HepG2 (cell line): ENCODE measurements at regions not wholly inside any gene's neighbourhood (a gene's known extent, or its start where the extent isn't known, plus 50 kb on each side); places are given as distances from the start of the nearest gene placed in this dataset.

Experiments
- ATAC-seq: fragments of 200-7000 bp; cut with Tn5 transposase; 3 replicates; pipeline ENCODE4 v1.9.1; 2020; ENCODE audit warnings: mild to moderate bottlenecking, moderate library complexity
- BruUV-seq: library from RNA; stranded (reverse); fragments of 400-500 nt; replicated peaks from 2 replicates; lab custom pipeline; 2021; lab: Mats Ljungman, UMichigan
- CTCF ChIA-PET: fragments of 300-600 bp; formaldehyde crosslinking; extraction: SDS; loops from one replicate; lab custom pipeline; 2021; ENCODE audit warnings: low total read pairs, inconsistent platforms, low intra/inter-chr PET ratio; lab: Yijun Ruan, JAX
- POLR2A ChIA-PET: fragments of 350-600 bp; sonication (Branson Sonifier 250); formaldehyde crosslinking; loops from one replicate; lab custom pipeline; 2020; ENCODE audit warnings: antibody characterized with exemption, inconsistent platforms; lab: Yijun Ruan, JAX
- DNase-seq: peaks from one replicate; pipeline ENCODE4 v3.0.0-alpha.2; 2015; ENCODE audit warnings: low spot score
- FAIRE-seq: peaks from 3 replicates; lab custom pipeline; 2011; peaks lifted over from hg19 to GRCh38; lab: Jason Lieb, UNC
- H2AFZ ChIP-seq: one replicate; pipeline ENCODE4 v1.6.1; 2011; ENCODE audit warnings: low read length, inconsistent platforms
- H3K27ac ChIP-seq: fragments of 300-600 bp; 3 replicates; pipeline ENCODE4 v1.8.0; 2011; ENCODE audit warnings: mixed run types, mild to moderate bottlenecking, mixed read lengths, low read length, inconsistent platforms; ENCODE audit not compliant: insufficient read depth; ENCODE audit errors: extremely low read length
- H3K27me3 ChIP-seq, 2 experiments: fragments of 200-600 bp in 1 of 2; 2 replicates in 1 of 2; 3 replicates in 1 of 2; pipeline versions ENCODE4 v1.6.0 to v1.8.0; 2011; ENCODE audit warnings: low read length in 2 of 2, mild to moderate bottlenecking in 2 of 2, moderate library complexity in 2 of 2, inconsistent platforms in 1 of 2; ENCODE audit not compliant: insufficient read depth in 2 of 2, control insufficient read depth in 1 of 2
- H3K36me3 ChIP-seq, 2 experiments: fragments of 200-600 bp in 1 of 2; replicated peaks in 1 of 2; 2 replicates in 1 of 2; 3 replicates in 1 of 2; pipeline versions ENCODE4 v1.5.1 to v1.8.0; 2011; ENCODE audit warnings: low read length in 2 of 2, inconsistent platforms in 1 of 2; ENCODE audit not compliant: insufficient read depth in 2 of 2, control insufficient read depth in 1 of 2
- H3K4me1 ChIP-seq: 2 replicates; pipeline ENCODE4 v1.5.1; 2012; ENCODE audit warnings: low read length, inconsistent platforms; ENCODE audit not compliant: insufficient read depth
- H3K4me2 ChIP-seq: 2 replicates; pipeline ENCODE4 v1.6.0; 2011; ENCODE audit warnings: low read depth, low read length, inconsistent platforms
- H3K4me3 ChIP-seq, 3 experiments: fragments of 200-600 bp in 1 of 3; sonication (generic), shearing (Covaris generic) in 1 of 3; replicated peaks in 1 of 3; 2 replicates each; pipeline ENCODE4 v1.5.1; 2011 to 2016; ENCODE audit warnings: low read length in 3 of 3, inconsistent platforms in 2 of 3, low read depth in 2 of 3, mild to moderate bottlenecking in 2 of 3, control low read depth in 1 of 3, mixed read lengths in 1 of 3; ENCODE audit not compliant: insufficient read depth in 1 of 3
- H3K79me2 ChIP-seq: one replicate; pipeline ENCODE4 v1.6.1; 2011; ENCODE audit warnings: low read length, inconsistent platforms; ENCODE audit not compliant: insufficient read depth
- H3K9ac ChIP-seq: 2 replicates; pipeline ENCODE4 v1.6.0; 2011; ENCODE audit warnings: mild to moderate bottlenecking, low read depth, low read length, inconsistent platforms; ENCODE audit not compliant: insufficient read depth
- H3K9me3 ChIP-seq: 2 replicates; pipeline ENCODE4 v1.5.1; 2012; ENCODE audit warnings: mild to moderate bottlenecking, low read length
- H4K20me1 ChIP-seq: 2 replicates; pipeline ENCODE4 v1.6.0; 2011; ENCODE audit warnings: inconsistent platforms, mild to moderate bottlenecking, low read length, moderate library complexity; ENCODE audit not compliant: insufficient read depth
- BCL6 ChIP-seq: IDR thresholded peaks from 2 replicates; pipeline ENCODE4 v1.6.1; 2016; ENCODE audit warnings: missing genetic modification reagents, missing compliant biosample characterization
- HNF4G ChIP-seq, 2 experiments: sonication (generic) in 1 of 2; formaldehyde crosslinking in 1 of 2; IDR thresholded peaks; 2 replicates each; pipeline versions ENCODE4 v1.4.0 to v1.6.1; 2011 to 2020; ENCODE audit warnings: borderline replicate concordance in 2 of 2, low read depth in 2 of 2, mild to moderate bottlenecking in 2 of 2, low read length in 1 of 2, missing genetic modification reagents in 1 of 2, moderate library complexity in 1 of 2
- HOXA9 ChIP-seq: sonication (generic); formaldehyde crosslinking; IDR thresholded peaks from 2 replicates; pipeline ENCODE4 v1.8.1; 2022; ENCODE audit warnings: missing genetic modification reagents, mild to moderate bottlenecking, moderate library complexity, borderline replicate concordance
- PREB ChIP-seq: sonication (generic); formaldehyde crosslinking; IDR thresholded peaks from 2 replicates; pipeline ENCODE4 v1.4.0; 2020; ENCODE audit warnings: missing genetic modification reagents
- PRMT3 ChIP-seq: sonication (generic); formaldehyde crosslinking; IDR thresholded peaks from 2 replicates; pipeline ENCODE4 v1.8.1; 2022; ENCODE audit warnings: low read depth, mild to moderate bottlenecking, moderate library complexity, missing genetic modification reagents, borderline replicate concordance
- SNRNP70 ChIP-seq: fragments of 200-400 bp; formaldehyde crosslinking; IDR thresholded peaks from 2 replicates; pipeline ENCODE4 v1.6.1; 2017; ENCODE audit warnings: mild to moderate bottlenecking, low read depth, low read length, moderate library complexity
- TOPORS ChIP-seq: sonication (generic); formaldehyde crosslinking; IDR thresholded peaks from 2 replicates; pipeline ENCODE4 v1.8.0; 2023; ENCODE audit warnings: mild to moderate bottlenecking, missing genetic modification reagents
- ZNF44 ChIP-seq: sonication (generic); formaldehyde crosslinking; IDR thresholded peaks from 2 replicates; pipeline ENCODE4 v1.5.1; 2020; ENCODE audit warnings: mild to moderate bottlenecking, missing genetic modification reagents
- ZNF460 ChIP-seq: sonication (generic); formaldehyde crosslinking; IDR thresholded peaks from 2 replicates; pipeline ENCODE4 v1.5.1; 2020; ENCODE audit warnings: missing genetic modification reagents, mild to moderate bottlenecking, borderline replicate concordance
- ZNF660 ChIP-seq: sonication (generic); formaldehyde crosslinking; IDR thresholded peaks from 2 replicates; pipeline ENCODE4 v1.5.1; 2020; ENCODE audit warnings: mild to moderate bottlenecking, low read depth, missing genetic modification reagents, borderline replicate concordance
- WGBS: methylation state at CpG from one replicate; pipeline ENCODE4 v1.1.6; 2017; ENCODE audit warnings: low lambda C conversion rate; 5-methylcytosine and 5-hydroxymethylcytosine counted together
- in situ Hi-C: cut with HindIII; loops from 2 replicates; pipeline ENCODE4 v1.10.0; 2017; ENCODE audit warnings: low pct_unique_long_range_greater_than_20kb; ENCODE audit not compliant: extremely low pct_ligation_motif_present
- intact Hi-C: fragments of 100-400 bp; cut with micrococcal nuclease; formaldehyde crosslinking; loops from one replicate; pipeline ENCODE4 v1.10.0; 2022; ENCODE audit not compliant: unreplicated experiment
- TF ChIP-seq, protein P1 (sequence below): sonication (generic); formaldehyde crosslinking; IDR thresholded peaks from 2 replicates; pipeline ENCODE4 v1.4.0; 2020; ENCODE audit warnings: mild to moderate bottlenecking, missing genetic modification reagents, borderline replicate concordance
- TF ChIP-seq, protein P2 (sequence below): sonication (generic); formaldehyde crosslinking; IDR thresholded peaks from 2 replicates; pipeline ENCODE4 v1.4.0; 2020; ENCODE audit warnings: missing genetic modification reagents

GRCh38 chr16:72357910-72358309, 186.0 kb upstream of the PMFBP1 start:
- Histone ChIP-seq H3K4me1 (peaks cover 7% of the 10 kb centered on the region; the same call in 1 of the 2 replicates), H3K36me3 (no peaks in the 10 kb centered on the region), H4K20me1 (no peaks in the 10 kb centered on the region), H3K9ac (no peak overlapping the region), H3K4me2 (no peak overlapping the region), H3K9me3 (no peaks in the 10 kb centered on the region), H3K27ac (no peak overlapping the region), H2AFZ (no peak overlapping the region), H3K27me3 (no peaks in the 10 kb centered on the region), H3K4me3 (no peak overlapping the region), H3K79me2 (no peaks in the 10 kb centered on the region)
- ATAC-seq: no peak
- in situ Hi-C loops (no loop called here), intact Hi-C loops (no loop called here)
- TF ChIP-seq TOPORS (CRISPR knock-in tag) (no peak), PREB (CRISPR knock-in tag) (no peak), SNRNP70 (no peak), PRMT3 (CRISPR knock-in tag) (no peak), HNF4G (IDR thresholded peaks at IDR 0.05; ENCODE audit: borderline replicate concordance, low read depth, low read length) (no peak), HNF4G (CRISPR knock-in tag; IDR thresholded peaks at IDR 0.05; ENCODE audit: borderline replicate concordance, low read depth) (no peak), ZNF460 (CRISPR knock-in tag) (no peak), HOXA9 (CRISPR knock-in tag) (no peak), ZNF44 (CRISPR knock-in tag) (no peak), BCL6 (CRISPR knock-in tag) (no peak), ZNF660 (no peak)
- TF ChIP-seq, protein P1, sequence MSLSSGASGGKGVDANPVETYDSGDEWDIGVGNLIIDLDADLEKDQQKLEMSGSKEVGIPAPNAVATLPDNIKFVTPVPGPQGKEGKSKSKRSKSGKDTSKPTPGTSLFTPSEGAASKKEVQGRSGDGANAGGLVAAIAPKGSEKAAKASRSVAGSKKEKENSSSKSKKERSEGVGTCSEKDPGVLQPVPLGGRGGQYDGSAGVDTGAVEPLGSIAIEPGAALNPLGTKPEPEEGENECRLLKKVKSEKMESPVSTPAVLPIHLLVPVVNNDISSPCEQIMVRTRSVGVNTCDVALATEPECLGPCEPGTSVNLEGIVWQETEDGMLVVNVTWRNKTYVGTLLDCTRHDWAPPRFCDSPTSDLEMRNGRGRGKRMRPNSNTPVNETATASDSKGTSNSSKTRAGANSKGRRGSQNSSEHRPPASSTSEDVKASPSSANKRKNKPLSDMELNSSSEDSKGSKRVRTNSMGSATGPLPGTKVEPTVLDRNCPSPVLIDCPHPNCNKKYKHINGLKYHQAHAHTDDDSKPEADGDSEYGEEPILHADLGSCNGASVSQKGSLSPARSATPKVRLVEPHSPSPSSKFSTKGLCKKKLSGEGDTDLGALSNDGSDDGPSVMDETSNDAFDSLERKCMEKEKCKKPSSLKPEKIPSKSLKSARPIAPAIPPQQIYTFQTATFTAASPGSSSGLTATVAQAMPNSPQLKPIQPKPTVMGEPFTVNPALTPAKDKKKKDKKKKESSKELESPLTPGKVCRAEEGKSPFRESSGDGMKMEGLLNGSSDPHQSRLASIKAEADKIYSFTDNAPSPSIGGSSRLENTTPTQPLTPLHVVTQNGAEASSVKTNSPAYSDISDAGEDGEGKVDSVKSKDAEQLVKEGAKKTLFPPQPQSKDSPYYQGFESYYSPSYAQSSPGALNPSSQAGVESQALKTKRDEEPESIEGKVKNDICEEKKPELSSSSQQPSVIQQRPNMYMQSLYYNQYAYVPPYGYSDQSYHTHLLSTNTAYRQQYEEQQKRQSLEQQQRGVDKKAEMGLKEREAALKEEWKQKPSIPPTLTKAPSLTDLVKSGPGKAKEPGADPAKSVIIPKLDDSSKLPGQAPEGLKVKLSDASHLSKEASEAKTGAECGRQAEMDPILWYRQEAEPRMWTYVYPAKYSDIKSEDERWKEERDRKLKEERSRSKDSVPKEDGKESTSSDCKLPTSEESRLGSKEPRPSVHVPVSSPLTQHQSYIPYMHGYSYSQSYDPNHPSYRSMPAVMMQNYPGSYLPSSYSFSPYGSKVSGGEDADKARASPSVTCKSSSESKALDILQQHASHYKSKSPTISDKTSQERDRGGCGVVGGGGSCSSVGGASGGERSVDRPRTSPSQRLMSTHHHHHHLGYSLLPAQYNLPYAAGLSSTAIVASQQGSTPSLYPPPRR (CRISPR knock-in tag): no peak
- TF ChIP-seq, protein P2, sequence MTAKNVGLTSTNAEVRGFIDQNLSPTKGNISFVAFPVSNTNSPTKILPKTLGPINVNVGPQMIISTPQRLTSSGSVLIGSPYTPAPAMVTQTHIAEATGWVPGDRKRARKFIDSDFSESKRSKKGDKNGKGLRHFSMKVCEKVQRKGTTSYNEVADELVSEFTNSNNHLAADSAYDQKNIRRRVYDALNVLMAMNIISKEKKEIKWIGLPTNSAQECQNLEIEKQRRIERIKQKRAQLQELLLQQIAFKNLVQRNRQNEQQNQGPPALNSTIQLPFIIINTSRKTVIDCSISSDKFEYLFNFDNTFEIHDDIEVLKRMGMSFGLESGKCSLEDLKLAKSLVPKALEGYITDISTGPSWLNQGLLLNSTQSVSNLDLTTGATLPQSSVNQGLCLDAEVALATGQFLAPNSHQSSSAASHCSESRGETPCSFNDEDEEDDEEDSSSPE: no peak
- POLR2A ChIA-PET: interaction anchor here (0.6 kb wide), 1 partner anchor 10 kb away, joined by 4 read pairs; no protein-coding TSS in a partner anchor
- FAIRE-seq: no peak
- DNase-seq: no peak
- WGBS: 86% methylated on average over 6 of the region's 6 CpGs
- CTCF ChIA-PET: no interaction called here
- no TSS peak for BruUV-seq
